SU-DHL-6 (cell line): ENCODE measurements at regions not wholly inside any gene's neighbourhood (a gene's known extent, or its start where the extent isn't known, plus 50 kb on each side); places are given as distances from the start of the nearest gene placed in this dataset.

Experiments used
- CTCF ChIP-seq: fragments of 200-600 bp; sonication (generic); IDR thresholded peaks from one replicate; pipeline ENCODE4 v1.5.1; 2017; ENCODE audit warnings: antibody characterized with exemption, mild to moderate bottlenecking, low read length, moderate library complexity; ENCODE audit not compliant: insufficient read depth, poor library complexity, severe bottlenecking
- EZH2phosphoT487 ChIP-seq: fragments of 200-600 bp; sonication (generic), shearing (Covaris generic); conservative IDR thresholded peaks from 2 replicates; pipeline ENCODE4 v1.6.1; 2018; ENCODE audit warnings: mild to moderate bottlenecking, antibody characterized with exemption, low read length, moderate library complexity, mixed read lengths

GRCh38 chr12:114931025-114931424 lies 247.1 kb upstream of the TBX3 start:
- TF ChIP-seq CTCF = no peak
- no peak for TF ChIP-seq EZH2phosphoT487
